Fibroblast of skin of abdomen (primary cell): ENCODE measurements at regions not wholly inside any gene's neighbourhood (a gene's known extent, or its start where the extent isn't known, plus 50 kb on each side); places are given as distances from the start of the nearest gene placed in this dataset.
"Not testable (repeated sequence)": the region's sequence is repeated elsewhere in the genome, so short reads cannot be mapped to it uniquely, and the experiment has no call there.

Experiments used
- DNase-seq: peaks from one replicate; pipeline ENCODE4 v3.0.0-alpha.2; 2013

DNA sequence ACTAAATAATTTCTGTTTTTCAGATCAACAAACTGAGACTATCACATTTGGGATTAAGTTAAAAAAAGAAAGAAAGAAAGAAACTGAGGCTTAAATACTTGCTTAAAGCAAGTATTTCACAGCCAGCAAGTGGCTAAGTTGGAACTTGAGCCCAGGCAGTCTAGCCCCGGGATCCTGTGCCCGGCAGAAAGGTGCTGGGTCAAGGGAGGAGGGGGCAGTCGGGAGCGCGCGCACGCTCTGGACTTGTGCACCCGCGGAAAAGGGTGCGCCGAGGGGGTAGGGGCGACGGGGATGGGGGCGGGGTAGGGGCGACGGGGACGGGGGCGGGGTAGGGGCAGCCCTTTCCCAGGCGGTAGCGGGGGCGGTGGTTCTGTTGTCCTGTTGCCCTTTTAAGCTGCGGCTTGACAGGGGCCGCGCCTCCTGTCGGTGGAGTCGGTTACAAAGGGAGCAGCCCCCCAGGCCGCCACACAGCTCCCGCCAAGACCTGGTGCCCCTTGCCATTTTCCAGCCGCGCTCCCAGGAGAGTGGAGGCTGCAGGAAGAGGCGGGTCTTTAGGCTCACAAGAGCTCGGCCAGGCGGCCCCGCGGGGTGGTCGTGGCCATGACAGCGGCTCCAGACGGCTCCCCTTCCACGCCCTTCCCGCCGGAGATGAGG, 60.6 kb downstream of the GOLGA8T start:
- not testable (repeated sequence) for DNase-seq

DNA sequence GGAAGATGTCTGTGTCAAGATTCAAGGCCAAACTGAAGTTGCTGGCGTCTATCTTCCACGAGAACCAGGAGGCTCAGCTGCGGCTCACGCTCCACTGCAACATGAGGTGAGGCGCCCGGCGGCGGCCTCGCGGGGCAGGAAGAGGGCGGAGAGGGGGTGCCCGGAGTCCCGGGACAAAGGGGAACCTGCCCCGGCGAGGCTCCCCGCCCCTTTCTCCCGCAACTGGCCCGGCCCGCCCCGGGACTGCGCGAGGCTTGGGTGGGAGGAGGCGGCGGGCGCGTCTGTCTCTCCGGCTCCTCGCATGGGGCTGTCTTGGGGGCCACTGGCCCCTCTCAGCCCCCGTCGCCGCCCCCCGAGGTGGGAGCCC, 61.1 kb downstream of the GOLGA8T start:
- DNase-seq, result peak; percentile 9

DNA sequence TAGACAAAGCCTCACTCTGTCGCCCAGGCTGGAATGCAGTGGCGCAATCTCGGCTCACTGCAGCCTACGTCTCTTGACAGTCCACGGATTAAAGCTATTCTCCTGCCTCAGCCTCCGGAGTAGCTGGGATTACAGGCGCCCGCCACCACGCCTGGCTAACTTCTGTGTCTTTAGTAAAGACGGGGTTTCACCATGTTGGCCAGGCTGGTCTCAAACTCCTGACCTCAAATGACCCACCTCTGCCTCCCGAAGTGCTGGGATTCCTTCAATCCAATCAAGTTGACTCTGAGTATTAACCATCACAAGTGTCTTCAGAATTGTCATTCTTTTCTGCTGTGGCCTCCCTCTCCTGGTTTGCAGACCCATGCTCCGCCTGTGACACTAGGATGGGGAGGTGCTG, 61.9 kb downstream of the GOLGA8T start:
- not testable (repeated sequence) for DNase-seq

- not testable (repeated sequence) for DNase-seq
These were observed 66.7 kb downstream of the GOLGA8T start for GRCh38 chr15:30201517-30201916.

GRCh38 chr15:30213733-30214132, 78.9 kb downstream of the GOLGA8T start:
- DNase-seq, result not testable (repeated sequence)

DNA sequence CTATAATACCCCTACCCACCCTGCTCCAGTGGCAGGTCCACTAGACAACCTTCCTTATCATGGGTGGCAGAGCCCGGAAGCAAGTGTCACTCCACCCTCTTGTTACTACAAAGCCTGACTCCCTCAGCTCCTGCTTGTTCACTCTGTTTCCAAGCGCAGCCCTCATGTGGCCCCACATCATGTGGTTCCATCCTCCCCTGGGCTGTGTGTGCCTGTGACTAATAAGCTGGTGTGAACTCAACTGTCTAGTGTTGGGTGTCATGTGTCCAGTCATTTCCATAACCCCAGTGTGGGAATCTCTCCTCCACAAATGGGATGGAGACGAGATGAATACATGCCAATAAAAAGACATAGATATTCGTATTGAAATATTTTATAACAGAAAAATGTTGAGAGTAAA, 87.0 kb downstream of the GOLGA8T start:
- DNase-seq, result not testable (repeated sequence)

DNA sequence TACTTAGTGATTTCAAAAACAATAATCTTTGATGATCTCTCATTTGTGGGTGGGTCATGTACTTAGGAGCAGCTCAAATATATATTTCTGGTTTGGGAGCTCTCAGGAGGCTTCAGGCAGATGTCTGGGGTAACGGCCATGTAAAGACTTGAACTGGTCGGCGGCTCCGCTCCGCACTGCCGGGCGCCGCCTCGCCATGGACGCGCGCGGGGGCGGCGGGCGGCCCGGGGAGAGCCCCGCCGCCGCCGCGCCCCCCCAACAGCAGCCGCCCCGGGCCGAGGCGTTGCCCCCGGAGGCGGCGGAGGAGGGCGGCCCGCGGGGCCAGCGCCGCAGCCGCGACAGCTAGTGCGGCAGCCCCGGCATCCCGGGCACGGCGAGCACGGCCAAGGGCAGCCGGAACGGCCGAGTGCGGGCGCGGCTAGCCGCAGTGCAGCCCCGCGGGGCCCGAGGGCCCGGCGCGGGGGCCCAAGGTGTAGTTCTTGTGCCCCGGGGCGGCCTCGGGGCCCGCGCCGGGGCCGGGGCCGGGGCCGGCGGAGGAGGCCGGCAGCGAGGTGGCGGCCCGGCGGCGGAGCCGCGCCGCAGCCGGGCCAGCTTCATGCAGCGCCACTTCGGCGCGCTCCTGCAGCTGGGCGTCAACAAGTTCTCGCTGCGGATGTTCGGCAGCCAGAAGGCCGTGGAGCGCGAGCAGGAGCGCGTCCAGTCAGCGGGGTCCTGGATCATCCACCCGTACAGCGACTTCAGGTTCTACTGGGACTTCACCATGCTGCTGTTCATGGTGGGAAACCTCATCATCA, 88.1 kb downstream of the GOLGA8T start:
- DNase-seq, result not testable (repeated sequence)

DNA sequence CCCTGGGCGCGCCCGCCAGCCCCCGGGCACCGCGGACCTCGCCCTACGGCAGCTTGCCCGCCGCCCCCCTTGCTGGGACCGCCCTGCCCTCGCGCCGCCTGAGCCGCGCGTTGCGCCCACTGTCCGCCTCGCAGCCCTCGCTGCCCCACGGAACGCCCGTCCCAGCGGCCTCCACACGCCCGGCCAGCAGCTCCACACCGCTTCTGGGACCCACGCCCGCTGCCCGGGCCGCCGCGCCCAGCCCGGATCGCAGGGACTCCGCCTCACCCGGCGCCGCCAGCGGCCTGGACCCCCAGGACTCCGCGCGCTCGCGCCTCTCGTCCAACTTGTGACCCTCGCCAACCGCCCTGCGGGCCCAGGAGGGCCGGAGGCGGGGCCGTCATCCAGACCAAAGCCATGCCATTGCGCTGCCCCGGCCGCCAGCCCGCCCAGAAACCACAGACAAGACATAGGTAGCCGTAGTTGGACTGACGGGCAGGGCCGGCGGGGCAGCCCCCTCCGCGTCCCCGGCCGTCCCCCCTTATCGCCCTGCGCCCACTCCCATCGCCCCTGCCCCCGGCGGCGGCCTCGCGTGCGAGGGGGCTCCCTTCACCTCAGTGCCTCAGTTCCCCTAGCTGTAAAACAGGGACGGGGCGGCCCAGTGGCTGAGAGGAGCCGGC, 90.5 kb downstream of the GOLGA8T start:
- DNase-seq, result not testable (repeated sequence)

- not testable (repeated sequence) for DNase-seq
These were observed 126.7 kb downstream of the GOLGA8T start for GRCh38 chr15:30261432-30262141.

DNA sequence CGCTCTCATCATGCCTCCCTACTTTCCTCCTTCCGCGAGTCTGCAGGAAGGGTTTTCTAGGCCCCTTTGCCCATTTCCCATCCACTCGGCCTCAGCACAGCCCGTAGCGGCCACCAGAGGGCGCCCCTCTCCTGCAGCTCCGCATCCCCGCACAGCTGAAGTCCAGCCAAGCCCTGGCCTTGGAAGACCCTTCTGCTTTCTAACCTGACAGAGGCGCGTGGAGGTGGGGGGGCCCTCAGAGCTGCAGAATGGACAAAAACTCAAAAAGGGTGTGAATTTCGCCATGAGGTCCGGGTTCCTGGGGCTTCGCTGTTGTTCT, 127.2 kb downstream of the GOLGA8T start:
- DNase-seq, result not testable (repeated sequence)

DNA sequence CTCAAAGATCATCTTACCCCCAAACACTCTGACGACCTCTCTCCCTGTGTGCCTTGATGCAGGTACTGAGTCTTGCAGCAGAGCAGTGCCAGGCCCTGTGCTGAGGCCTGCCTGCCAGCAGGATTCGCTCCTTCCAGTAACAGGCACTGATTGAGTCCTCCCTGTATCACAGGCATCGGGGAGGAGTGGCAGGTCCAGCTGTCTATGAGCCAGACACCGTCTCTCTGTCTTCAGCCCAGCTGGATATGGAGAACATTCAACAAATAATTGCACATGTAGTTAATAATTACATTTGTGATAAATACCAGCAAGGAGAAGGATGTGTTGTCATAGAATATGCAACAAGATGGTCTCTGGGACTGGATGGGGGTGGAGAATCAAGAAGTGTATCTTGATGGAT, 129.1 kb downstream of the GOLGA8T start:
- DNase-seq, result not testable (repeated sequence)

DNA sequence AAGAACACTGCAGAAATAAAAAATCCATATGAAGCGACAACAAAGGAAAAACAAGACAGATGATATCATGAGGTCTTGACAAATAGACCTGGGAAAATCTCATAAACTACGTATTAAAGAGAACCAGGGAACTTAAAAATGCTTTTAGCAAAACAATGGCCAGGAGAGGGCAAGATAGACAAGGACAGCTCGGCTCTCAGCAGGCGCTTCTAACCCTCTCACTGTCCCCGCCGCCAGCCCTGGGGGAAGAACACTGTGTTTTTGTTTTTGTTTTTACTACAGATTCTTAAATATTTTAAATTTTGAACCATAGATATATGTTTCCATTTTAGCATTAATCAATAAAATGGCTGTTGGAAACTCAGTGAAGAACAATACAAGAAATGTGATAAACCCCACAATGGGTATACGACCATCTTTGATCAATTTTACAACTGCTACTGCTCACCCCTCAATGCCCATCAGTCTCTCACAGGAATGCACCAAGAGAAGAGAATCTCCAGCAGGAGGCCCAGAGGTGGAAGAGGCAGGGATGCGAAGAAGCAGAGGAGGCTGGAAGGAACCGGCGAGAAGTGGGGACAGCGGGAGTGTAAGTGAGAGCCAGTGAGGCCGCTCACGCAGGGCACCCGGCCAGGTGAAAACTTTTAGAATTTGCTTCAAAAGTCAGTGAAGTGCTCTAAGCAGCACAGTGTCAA, 98.0 kb downstream of the CHRFAM7A start:
- not testable (repeated sequence) for DNase-seq

- DNase-seq, result not testable (repeated sequence)
These were observed 89.4 kb downstream of the CHRFAM7A start for GRCh38 chr15:30303968-30304367.
